Fibroblast of lung (primary cell): ENCODE measurements at regions not wholly inside any gene's neighbourhood (a gene's known extent, or its start where the extent isn't known, plus 50 kb on each side); places are given as distances from the start of the nearest gene placed in this dataset.

Experiments
- DNase-seq, 2 donors: peaks; one replicate each; pipeline versions ENCODE4 v3.0.0 to v3.0.0-alpha.2; 2010; ENCODE audit warnings: low read depth in 2 of 2
- H2AFZ ChIP-seq: 2 replicates; pipeline ENCODE4 v1.5.1; 2012; ENCODE audit warnings: low read length, control low read depth, inconsistent platforms
- H3K27ac ChIP-seq: 2 replicates; pipeline ENCODE4 v1.5.1; 2011; ENCODE audit warnings: low read length, control low read depth; ENCODE audit not compliant: insufficient read depth
- H3K27me3 ChIP-seq: 2 replicates; pipeline ENCODE4 v1.5.1; 2011; ENCODE audit warnings: mild to moderate bottlenecking, low read length; ENCODE audit not compliant: control insufficient read depth, insufficient read depth
- H3K36me3 ChIP-seq: 2 replicates; pipeline ENCODE4 v1.5.1; 2011; ENCODE audit warnings: low read length; ENCODE audit not compliant: control insufficient read depth, insufficient read depth
- H3K4me1 ChIP-seq: 2 replicates; pipeline ENCODE4 v1.5.1; 2011; ENCODE audit warnings: low read length; ENCODE audit not compliant: control insufficient read depth, insufficient read depth; ENCODE audit errors: extremely low read depth
- H3K4me2 ChIP-seq: 2 replicates; pipeline ENCODE4 v1.5.1; 2011; ENCODE audit warnings: low read length, control low read depth; ENCODE audit not compliant: insufficient read depth; ENCODE audit errors: extremely low read depth
- H3K4me3 ChIP-seq, 4 experiments: fragments of 200-600 bp in 1 of 4; sonication (generic) in 1 of 4; replicated peaks in 1 of 4; 2 replicates each; pipeline ENCODE4 v1.5.1; 2011 to 2016; ENCODE audit warnings: low read length in 4 of 4, low read depth in 3 of 4, mild to moderate bottlenecking in 3 of 4, control low read depth in 2 of 4, inconsistent platforms in 1 of 4, mixed read lengths in 1 of 4; ENCODE audit not compliant: insufficient read depth in 1 of 4; ENCODE audit errors: control extremely low read depth in 1 of 4
- H3K79me2 ChIP-seq: 2 replicates; pipeline ENCODE4 v1.5.1; 2012; ENCODE audit warnings: mild to moderate bottlenecking, low read length, inconsistent platforms; ENCODE audit not compliant: control insufficient read depth, insufficient read depth
- H3K9ac ChIP-seq: 2 replicates; pipeline ENCODE4 v1.5.1; 2011; ENCODE audit warnings: mild to moderate bottlenecking, low read length, control low read depth; ENCODE audit not compliant: insufficient read depth
- H3K9me3 ChIP-seq: 2 replicates; pipeline ENCODE4 v1.5.1; 2012; ENCODE audit warnings: low read depth, low read length; ENCODE audit not compliant: control insufficient read depth, insufficient read depth
- H4K20me1 ChIP-seq: 2 replicates; pipeline ENCODE4 v1.5.1; 2011; ENCODE audit warnings: low read length; ENCODE audit not compliant: control insufficient read depth, insufficient read depth; ENCODE audit errors: extremely low read depth
- CTCF ChIP-seq, 2 donors: IDR thresholded peaks in 1 of 2; conservative IDR thresholded peaks in 1 of 2; 1 replicate in 1 of 2; 2 replicates in 1 of 2; pipeline ENCODE4 v1.5.1; 2011 to 2012; ENCODE audit warnings: low read length in 2 of 2, control low read depth in 1 of 2, inconsistent platforms in 1 of 2, low read depth in 1 of 2, mild to moderate bottlenecking in 1 of 2
- EZH2 ChIP-seq: IDR thresholded peaks from 2 replicates; pipeline ENCODE4 v1.5.1; 2012; ENCODE audit warnings: low read length, control low read depth, mild to moderate bottlenecking; ENCODE audit errors: missing control alignments

DNA sequence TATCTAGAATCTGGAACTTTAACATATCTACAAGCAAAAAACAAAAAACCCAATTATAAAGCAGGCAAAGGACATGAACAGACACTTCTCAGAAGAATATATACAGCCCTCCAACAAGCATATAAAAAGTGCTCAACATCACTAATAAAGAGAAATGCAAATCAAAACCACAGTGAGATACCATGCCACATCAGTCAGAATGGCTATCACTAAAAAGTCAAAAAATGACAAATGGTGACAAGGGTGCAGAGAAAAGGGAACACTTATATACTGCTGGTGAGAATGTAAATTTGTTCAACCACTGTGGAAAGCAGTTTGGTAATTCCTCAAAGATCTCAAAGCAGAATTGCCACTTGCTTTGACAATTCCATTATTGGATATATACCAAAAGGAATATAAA, 215.0 kb upstream of the EYS start:
- Histone ChIP-seq H3K9me3 (no peaks in the 10 kb centered on the region), H3K4me1 (no peaks in the 10 kb centered on the region), H3K9ac (no peak overlapping the region), H3K27ac (no peak overlapping the region), H2AFZ (no peak overlapping the region), H3K4me3 (no peak overlapping the region), H4K20me1 (no peaks in the 10 kb centered on the region), H3K27me3 (no peaks in the 10 kb centered on the region), H3K36me3 (no peaks in the 10 kb centered on the region), H3K79me2 (no peaks in the 10 kb centered on the region), H3K4me2 (no peak overlapping the region)
- no peak for DNase-seq
- TF ChIP-seq CTCF (conservative IDR thresholded peaks at IDR 0.05 in 1 of 2, IDR thresholded peaks at IDR 0.05 in 1 of 2; ENCODE audit: low read depth in 1 of 2, low read length in 2 of 2) = no peak
- TF ChIP-seq EZH2 = no peak

DNA sequence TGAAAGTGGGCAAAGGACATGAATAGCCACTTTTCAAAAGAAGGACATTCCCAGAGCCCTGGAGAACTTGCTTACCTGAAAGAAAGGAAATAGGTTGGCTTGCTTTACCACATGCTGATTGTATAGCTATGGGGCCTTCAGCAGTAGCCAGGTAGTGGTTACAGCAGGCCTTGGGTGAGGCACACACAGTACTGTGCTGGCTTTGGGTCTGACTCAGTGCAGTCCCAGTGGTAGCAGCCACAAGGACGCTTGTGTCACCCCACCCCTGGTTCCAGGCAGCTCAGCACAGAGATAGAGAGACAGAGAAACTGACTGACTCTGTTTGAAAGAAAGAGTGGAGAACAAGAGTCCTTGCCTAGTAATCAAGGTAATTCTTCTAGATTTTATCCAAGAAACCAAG, 201.0 kb upstream of the EYS start:
- Histone ChIP-seq H3K9me3 (no peaks in the 10 kb centered on the region), H3K27ac (no peak overlapping the region), H3K4me3 (no peak overlapping the region), H3K36me3 (no peaks in the 10 kb centered on the region), H3K4me2 (no peak overlapping the region), H3K9ac (no peak overlapping the region), H3K27me3 (no peaks in the 10 kb centered on the region), H2AFZ (no peak overlapping the region), H3K79me2 (no peaks in the 10 kb centered on the region), H3K4me1 (no peaks in the 10 kb centered on the region), H4K20me1 (no peaks in the 10 kb centered on the region)
- DNase-seq = no peak
- no peak for TF ChIP-seq CTCF (conservative IDR thresholded peaks at IDR 0.05 in 1 of 2, IDR thresholded peaks at IDR 0.05 in 1 of 2; ENCODE audit: low read depth in 1 of 2, low read length in 2 of 2)
- TF ChIP-seq EZH2 = no peak

GRCh38 chr6:65903992-65904391, 197.0 kb upstream of the EYS start:
- DNase-seq = no peak
- Histone ChIP-seq H3K4me1 (no peaks in the 10 kb centered on the region), H3K9me3 (no peaks in the 10 kb centered on the region), H3K27me3 (no peaks in the 10 kb centered on the region), H4K20me1 (no peaks in the 10 kb centered on the region), H3K9ac (no peak overlapping the region), H2AFZ (no peak overlapping the region), H3K79me2 (no peaks in the 10 kb centered on the region), H3K4me2 (no peak overlapping the region), H3K27ac (no peak overlapping the region), H3K36me3 (no peaks in the 10 kb centered on the region), H3K4me3 (no peak overlapping the region)
- no peak for TF ChIP-seq EZH2
- no peak for TF ChIP-seq CTCF (conservative IDR thresholded peaks at IDR 0.05 in 1 of 2, IDR thresholded peaks at IDR 0.05 in 1 of 2; ENCODE audit: low read depth in 1 of 2, low read length in 2 of 2)
